Upper lobe of left lung (tissue), 4 donors: ENCODE measurements at regions not wholly inside any gene's neighbourhood (a gene's known extent, or its start where the extent isn't known, plus 50 kb on each side); places are given as distances from the start of the nearest gene placed in this dataset.

Experiments used
- CTCF ChIP-seq, 6 experiments: fragments of 450-650 bp in 4 of 6; fragments of 200-600 bp in 2 of 6; sonication (generic) in 2 of 6; IDR thresholded peaks; one replicate each; pipeline ENCODE4 v1.5.1; 2016 to 2019; ENCODE audit warnings: antibody characterized with exemption in 6 of 6
- EP300 ChIP-seq, 4 donors: sonication (generic); formaldehyde crosslinking; IDR thresholded peaks; one replicate each; pipeline ENCODE4 v1.5.1; 2017; ENCODE audit warnings: antibody characterized with exemption in 4 of 4, control low read depth in 2 of 4

- TF ChIP-seq CTCF (IDR thresholded peaks at IDR 0.05) (peak in 4 of 6 experiments; percentile 37 to 63 (median 52)), EP300 (IDR thresholded peaks at IDR 0.05) (no peak)
Observed at GRCh38 chr11:93921695-93922468, 71.5 kb upstream of the VSTM5 start.
